ENCODE measurements at regions not wholly inside any gene's neighbourhood (a gene's known extent, or its start where the extent isn't known, plus 50 kb on each side); places are given as distances from the start of the nearest gene placed in this dataset.

- Mint-ChIP-seq H3K36me3 (ENCODE audit: insufficient read depth in 1 of 3, low read depth in 3 of 3) (no peaks in the 10 kb centered on the region), H3K4me1 (peaks cover 15 to 17% of the 10 kb centered on the region in 2 experiments), H3K4me3 (no peak overlapping the region), H3K27me3 (ENCODE audit: low read depth) (no peaks in the 10 kb centered on the region), H3K9me3 (no peaks in the 10 kb centered on the region), H3K27ac (no peak overlapping the region)
- Histone ChIP-seq H3K4ac (ENCODE audit: low read depth, low read length) (no peak overlapping the region), H3K79me1 (ENCODE audit: insufficient read depth, low read depth, low read length, poor library complexity, severe bottlenecking) (no peaks in the 10 kb centered on the region), H2BK20ac (ENCODE audit: low read depth, low read length, poor library complexity, severe bottlenecking) (no peak overlapping the region), H3K14ac (ENCODE audit: insufficient read depth, low read length) (no peak overlapping the region), H2BK15ac (ENCODE audit: low read depth, low read length) (no peak overlapping the region), H3K9me3 (ENCODE audit: control insufficient read depth, low read depth, low read length) (no peaks in the 10 kb centered on the region), H3K4me1 (ENCODE audit: insufficient read depth, low read length) (peaks cover 5% of the 10 kb centered on the region; the same call in 1 of the 2 replicates), H3K23ac (ENCODE audit: insufficient read length, low read depth, low read length) (no peak overlapping the region), H3K23me2 (ENCODE audit: insufficient read length, low read depth, low read length, poor library complexity, severe bottlenecking) (no peaks in the 10 kb centered on the region), H3K79me2 (ENCODE audit: insufficient read depth, low read length) (no peaks in the 10 kb centered on the region), H3K4me2 (ENCODE audit: insufficient read depth, insufficient read length, low read length) (no peak overlapping the region), H2AK5ac (ENCODE audit: insufficient read length, low read length) (no peak overlapping the region), H4K91ac (ENCODE audit: insufficient read length, low read depth, low read length) (no peak overlapping the region), H4K5ac (ENCODE audit: insufficient read length, low read depth, low read length) (no peak overlapping the region), H4K8ac (replicated peaks; ENCODE audit: insufficient read length, low read depth, low read length) (no peak overlapping the region), H2AFZ (ENCODE audit: low read length) (no peak overlapping the region), H3K27ac (ENCODE audit: insufficient read length, low read depth, low read length) (no peak overlapping the region), H3K18ac (ENCODE audit: insufficient read length, low read depth, low read length) (no peak overlapping the region), H3K9ac (ENCODE audit: extremely low read depth, insufficient read length, low read length) (no peak overlapping the region), H3T11ph (ENCODE audit: low read length) (no peak overlapping the region), H4K20me1 (ENCODE audit: control insufficient read depth, insufficient read depth, insufficient read length) (no peaks in the 10 kb centered on the region), H2BK120ac (ENCODE audit: low read depth, low read length, poor library complexity, severe bottlenecking) (no peak overlapping the region), H3K27me3 (ENCODE audit: insufficient read depth, low read length) (no peaks in the 10 kb centered on the region), H2BK5ac (ENCODE audit: insufficient read length, low read length) (no peak overlapping the region), H2BK12ac (ENCODE audit: insufficient read length, low read depth, low read length) (no peak overlapping the region), H3K56ac (ENCODE audit: insufficient read length, low read depth, low read length) (no peak overlapping the region)
- no CpG with 5 or more reads among the region's 1 CpG for WGBS (ENCODE audit: extremely low coverage, insufficient read length, low lambda C conversion rate)
- TF ChIP-seq CTCF (conservative IDR thresholded peaks at IDR 0.05) = no peak
- no peak for DNase-seq
These were observed 1229.6 kb upstream of the ZEB2 start for GRCh38 chr2:145749556-145749955.
